Islet of Langerhans (tissue), 1 donor: ENCODE measurements at regions not wholly inside any gene's neighbourhood (a gene's known extent, or its start where the extent isn't known, plus 50 kb on each side); places are given as distances from the start of the nearest gene placed in this dataset.
"Not testable (repeated sequence)": the region's sequence is repeated elsewhere in the genome, so short reads cannot be mapped to it uniquely, and the experiment has no call there.

Experiments
- FAIRE-seq: peaks from one replicate; lab custom pipeline; 2011; peaks lifted over from hg19 to GRCh38; lab: Jason Lieb, UNC

DNA sequence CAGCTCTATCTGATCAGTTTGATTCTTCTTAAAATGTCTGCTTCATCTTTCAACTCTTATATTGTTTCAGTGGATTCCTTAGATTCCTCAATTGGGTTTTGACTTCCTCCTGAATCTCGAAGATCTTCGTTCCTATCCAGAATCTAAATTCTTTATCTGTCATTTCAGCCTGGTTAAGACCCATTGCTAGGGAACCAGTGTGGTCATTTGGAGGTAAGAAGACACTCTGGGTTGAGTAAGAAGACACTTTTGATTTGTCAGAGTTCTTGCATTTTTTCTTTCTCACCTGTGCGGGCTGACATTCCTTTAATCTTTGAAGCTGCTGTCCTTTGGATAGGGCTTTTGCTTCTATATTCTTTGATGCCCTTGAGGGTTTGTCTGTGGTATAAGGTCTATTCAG lies 291.9 kb downstream of the SLC7A11 start:
- FAIRE-seq, result no peak

DNA sequence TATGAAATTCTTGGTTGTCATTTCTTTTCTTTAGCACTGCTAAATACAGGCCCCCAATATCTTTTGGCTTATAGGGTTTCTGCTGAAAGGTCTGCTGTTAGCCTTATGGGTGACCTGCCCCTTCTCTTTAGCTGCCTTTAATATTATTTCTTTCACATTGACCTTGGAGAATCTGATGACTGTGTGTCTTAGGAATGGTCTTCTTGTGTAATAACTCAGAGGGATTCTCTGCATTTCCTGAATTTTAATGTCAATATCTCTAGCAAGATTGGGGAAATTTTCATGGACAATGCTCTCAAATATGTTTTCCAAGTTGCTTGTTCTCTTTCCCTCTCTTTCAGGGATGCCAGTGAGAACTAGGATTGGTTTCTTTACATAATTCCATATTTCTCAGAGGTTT lies 292.4 kb downstream of the SLC7A11 start:
- no peak for FAIRE-seq

DNA sequence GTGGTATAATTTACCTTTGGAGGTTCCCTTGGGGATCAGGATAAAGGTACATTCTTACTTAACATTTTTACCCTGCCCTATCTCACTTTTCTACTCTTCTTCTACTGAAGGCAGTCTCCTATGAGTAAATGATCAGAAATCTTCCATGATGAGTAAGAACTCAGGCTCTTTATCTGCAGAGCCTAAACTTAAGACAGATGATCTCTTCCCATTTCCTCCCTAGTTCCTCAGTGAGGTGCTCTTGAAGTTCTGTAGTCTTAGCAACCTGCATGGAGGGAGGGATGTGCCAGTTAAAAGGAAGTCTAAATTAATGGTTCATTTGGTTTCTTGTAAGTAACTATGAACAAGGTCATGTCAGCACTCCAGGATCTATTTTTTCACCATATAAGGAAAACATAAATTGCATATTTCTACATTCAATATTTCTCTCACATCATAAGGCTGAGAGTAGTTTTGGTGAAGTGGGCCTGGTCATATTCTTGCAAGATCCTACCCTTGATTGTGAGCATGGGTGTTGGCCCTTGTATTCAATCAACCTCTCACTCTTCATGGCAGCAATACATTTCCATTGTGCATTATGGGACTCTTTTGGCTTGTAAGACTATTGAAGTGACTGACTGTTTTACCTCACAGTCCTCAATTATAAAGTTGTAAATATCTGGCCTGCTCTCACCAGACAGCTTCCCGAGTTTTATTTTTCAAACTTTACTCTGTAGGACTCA lies 295.5 kb downstream of the SLC7A11 start:
- no peak for FAIRE-seq

DNA sequence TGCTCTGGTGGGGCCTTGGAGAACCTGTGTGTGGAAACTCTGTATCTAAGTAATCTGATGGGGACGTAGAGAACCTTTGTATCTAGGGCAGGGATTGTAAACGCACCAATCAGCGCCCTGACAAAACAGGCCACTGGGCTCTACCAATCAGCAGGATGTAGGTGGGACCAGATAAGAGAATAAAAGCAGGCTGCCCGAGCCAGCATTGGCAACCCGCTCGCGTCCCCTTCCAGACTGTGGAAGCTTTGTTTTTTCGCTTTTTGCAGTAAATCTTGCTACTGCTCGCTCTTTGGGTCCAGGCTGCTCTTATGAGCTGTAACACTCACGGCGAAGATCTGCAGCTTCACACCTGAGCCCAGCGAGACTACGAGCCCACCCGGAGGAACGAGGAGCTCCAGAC lies 299.3 kb downstream of the SLC7A11 start:
- not testable (repeated sequence) for FAIRE-seq

DNA sequence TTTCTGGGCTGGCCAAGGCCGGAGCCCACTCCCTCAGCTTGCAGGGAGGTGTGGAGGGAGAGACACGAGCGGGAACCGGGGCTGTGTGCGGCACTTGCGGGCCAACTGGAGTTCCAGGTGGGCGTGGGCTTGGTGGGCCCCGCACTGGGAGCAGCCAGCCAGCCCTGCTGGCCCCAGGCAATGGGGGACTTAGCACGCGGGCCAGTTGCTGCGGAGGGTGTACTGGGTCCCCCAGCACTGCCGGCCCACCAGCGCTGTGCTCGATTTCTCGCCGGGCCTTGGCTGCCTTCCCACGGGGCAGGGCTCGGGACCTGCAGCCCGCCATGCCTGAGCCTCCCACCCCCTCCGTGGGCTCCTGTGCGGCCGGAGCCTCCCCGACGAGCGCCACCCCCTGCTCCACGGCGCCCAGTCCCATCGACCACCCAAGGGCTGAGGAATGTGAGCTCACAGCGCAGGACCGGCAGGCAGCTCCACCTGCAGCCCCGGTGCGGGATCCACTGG lies 300.1 kb downstream of the SLC7A11 start:
- FAIRE-seq, result not testable (repeated sequence)

DNA sequence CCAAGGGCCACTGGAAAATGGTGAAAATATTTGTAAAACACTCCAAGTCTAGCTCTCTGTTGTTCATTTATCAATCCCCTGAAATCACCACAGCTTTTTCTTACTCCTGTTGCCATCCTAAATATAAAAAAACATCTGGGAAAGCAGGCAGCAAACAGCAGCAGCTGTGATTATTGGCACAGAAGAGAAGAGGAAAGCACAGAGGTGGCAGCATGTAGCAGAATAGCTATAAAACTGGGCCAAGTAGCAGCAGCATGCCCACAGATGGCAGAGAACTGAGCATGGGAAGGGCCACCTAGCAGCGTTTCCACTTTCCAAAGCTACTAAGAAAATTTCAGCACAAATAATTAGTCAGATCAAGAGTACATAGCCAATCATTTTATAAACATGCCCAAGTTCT lies 307.2 kb downstream of the SLC7A11 start:
- FAIRE-seq, result no peak

DNA sequence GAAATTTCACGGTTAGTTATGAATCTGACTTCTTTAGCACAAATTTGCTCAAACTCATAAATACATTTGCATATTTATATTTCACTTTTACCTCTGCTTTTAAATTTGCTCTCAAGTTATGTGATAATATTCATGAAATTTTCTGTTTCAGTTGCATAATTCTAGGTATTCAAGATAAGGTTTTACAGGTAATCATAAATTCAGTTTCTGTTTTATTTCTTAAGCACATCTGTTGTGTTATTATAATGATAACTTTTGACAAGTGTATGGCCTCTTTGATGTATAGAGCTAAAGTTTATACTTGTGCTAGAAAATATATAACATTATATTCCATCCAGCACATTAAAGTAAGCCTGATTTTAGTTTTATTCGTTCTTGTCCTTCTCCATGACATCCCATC lies 308.1 kb downstream of the SLC7A11 start:
- FAIRE-seq, result no peak

DNA sequence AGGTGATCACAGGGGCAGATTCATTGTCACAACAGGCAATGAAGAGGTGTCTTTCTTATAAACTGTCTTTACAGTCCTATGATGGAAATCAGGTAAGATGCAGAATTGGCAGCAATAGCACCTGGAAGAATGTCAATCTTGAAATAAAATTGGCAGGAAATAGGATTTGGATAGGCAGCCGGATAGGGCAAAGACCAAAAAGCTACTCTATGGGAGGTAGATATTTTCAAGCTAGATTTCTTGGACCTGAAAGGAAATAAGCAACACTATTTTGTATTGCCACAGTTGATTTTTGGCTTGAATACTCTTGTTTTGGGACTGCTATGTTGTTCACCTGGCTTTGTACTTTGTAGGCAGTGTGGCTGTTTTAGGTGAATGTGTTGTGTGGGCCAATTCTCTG lies 314.2 kb downstream of the SLC7A11 start:
- FAIRE-seq, result no peak

DNA sequence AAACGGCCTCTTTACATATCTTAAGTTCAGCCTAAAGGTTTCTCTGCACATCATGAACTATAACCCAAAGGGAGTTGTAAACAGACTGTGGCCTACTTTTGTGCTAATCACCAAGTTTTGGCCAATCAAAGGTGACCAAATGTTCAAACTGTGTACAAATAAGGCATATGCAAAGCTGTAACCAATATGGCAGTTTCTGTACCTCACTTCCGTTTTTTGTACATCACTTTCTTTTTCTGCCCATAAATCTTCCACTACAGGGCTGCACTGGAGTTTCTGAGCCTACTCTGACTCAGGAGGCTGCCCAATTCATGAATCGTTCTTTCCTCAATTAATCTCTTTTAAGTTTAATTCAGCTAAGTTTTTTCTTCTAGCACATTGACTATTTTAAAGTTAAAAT lies 318.7 kb downstream of the SLC7A11 start:
- no peak for FAIRE-seq

DNA sequence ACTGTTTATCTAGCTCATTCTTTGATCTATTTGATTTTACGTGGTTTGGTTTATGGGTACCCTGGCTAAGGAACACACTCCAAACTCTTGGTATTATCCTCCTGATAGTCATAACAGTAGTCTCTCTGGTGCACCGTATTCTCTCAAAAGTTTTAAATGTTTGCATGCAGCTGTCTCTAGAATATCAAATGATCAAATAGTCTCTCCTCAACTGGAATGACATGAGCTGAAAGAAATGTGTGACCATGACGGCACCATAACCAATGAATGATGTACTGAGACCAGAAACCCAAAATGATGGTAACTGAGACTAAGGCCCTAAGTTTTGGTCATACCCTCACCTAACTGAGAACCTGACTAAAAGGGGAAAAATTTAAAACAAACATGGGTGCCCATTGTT lies 319.4 kb downstream of the SLC7A11 start:
- no peak for FAIRE-seq

DNA sequence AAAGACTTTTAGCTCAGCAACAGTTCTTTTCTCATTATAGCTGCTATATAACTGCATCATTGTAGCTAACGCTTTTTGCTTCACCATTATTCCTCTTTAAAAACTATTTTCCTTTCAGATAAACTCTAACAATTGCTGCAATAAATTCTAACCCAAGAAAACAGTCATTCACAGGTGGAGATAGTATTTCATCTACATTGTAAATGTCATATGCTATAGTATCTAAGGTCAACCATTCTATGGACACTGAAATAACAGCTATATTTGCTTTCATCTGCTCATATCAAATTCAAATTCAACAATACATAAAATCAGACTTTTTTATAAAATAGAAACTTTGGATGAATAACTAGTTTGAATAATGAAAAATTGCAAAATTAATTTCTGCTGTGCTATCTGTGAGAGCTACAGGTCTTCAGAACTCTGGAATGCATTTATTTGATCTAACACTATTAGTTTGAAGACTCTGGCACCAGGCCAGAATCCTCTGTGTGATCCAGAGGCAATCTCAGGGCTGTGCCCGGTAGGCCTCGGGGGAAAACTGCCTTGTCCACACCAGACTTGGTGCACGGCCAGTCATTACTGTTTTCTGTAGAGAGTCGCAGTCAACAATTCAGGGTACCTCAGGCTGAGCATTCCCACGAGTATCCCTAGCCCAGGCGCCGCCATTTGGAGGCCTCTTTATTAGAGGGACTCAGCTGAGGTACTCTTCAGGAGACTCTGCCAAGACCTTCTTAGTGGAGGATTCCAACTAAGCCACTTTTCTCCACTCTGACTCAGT lies 332.4 kb downstream of the SLC7A11 start:
- no peak for FAIRE-seq

DNA sequence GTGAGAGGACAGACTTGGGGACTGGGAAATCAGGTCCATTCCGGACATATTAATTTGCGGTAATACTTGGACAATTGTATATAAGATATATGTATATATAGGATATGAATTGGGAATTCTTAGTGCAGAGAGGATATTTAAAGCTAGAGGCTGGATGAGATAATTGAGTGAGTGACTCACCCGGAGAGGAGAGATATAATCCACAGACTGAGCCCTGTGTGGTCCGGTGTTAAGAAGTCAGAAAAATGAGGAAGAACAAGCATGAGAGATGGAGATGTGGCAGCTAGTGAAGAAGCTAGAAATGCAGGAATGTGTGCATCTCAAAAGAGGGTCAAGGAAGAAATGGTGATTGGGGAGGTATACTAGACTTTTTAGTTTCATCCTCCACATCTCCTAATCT lies 336.2 kb downstream of the SLC7A11 start:
- FAIRE-seq, result no peak

DNA sequence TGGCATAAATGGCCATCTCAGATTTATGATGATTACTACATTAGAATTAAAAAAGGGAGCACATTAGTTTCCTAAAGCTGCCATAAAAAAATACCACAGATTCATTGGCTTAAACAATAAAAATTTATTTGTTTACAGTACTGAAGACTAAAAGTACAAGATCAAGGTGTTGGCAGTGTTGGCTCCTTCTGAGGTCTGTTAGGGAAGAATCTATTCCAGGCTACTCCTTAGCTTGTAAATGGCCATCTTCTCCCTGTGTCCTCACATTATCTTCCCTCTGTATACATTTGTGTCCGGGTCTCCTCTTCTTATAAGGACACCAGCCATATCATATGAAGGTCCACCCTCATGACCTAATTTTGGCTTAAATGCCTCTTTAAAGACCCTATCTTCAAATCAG lies 341.0 kb downstream of the SLC7A11 start:
- no peak for FAIRE-seq

DNA sequence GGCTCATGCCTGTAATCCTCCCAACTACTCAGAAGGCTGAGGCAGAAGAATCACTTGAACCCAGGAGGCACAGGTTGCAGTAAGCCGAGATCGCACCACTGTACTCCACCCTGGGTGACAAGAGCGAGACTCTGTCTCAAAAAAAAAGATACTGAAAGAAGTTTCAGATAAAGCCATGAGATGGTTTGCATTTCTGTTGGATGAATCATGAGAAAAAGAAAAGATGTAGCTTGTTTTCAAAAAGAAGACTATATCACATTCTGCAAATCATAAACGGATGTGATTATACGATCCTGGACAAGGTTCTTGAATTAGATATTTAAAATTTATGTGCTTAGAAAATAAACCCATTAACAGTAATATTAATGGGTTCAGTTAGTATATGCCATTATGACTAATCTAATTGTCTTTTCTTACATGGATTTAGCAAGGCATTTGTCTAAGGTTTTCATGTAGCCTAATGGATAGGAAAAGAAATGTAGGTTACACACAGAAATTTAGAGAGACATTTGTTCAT lies 345.9 kb downstream of the SLC7A11 start:
- FAIRE-seq, result no peak

DNA sequence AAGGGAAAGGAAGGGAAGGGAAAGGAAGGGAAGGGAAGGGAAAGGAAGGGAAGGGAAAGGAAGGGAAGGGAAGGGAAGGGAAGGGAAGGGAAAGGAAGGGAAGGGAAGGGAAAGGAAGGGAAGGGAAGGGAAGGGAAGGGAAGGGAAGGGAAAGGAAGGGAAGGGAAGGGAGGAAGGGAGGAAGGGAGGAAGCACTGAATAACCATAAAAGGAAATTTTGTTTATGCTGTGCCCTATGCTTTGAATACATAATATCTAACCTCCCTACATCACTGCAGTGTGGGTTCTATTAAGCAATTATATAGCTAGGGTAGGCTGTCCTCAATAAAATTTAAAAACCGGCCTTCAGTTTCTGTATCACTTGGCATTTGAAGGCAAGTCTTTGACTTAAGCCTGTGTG lies 346.6 kb downstream of the SLC7A11 start:
- FAIRE-seq, result not testable (repeated sequence)

DNA sequence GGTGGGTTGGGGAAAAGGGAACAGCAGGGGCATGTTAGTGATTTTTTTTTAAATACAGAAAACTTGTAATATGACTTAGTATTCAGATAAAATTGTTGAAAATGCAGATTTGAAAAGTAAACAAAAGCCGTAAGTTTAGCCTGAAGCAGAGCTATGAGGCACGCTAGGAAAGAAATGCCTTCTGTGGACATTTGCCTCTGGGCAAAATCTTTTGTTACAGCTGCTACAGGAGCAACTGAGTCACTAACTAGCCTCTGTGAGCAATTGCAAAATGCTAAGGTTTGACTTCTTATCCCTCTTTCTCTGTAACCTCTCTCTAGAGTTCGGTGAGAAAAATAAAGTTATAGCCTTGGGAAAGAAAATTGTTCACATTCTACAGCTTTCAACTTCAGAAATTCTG lies 350.0 kb downstream of the SLC7A11 start:
- no peak for FAIRE-seq

DNA sequence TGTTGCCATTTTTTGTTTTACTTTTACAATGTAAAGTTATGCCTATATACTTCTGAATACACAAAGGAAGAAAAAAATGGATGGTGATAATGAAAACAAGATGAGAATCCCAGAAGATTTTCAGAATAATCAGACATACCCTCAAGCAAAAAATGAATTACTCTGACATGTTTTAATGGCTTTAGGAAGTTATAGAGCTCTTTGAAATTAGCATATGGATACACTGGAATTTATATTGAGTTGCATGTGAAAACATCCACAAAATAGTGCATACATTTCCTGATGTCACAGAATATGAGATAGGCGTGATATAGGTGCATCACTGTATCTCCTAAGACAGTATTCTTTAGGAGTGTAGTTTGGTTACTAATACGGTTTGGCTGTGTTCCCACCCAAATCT lies 351.3 kb downstream of the SLC7A11 start:
- FAIRE-seq, result no peak

DNA sequence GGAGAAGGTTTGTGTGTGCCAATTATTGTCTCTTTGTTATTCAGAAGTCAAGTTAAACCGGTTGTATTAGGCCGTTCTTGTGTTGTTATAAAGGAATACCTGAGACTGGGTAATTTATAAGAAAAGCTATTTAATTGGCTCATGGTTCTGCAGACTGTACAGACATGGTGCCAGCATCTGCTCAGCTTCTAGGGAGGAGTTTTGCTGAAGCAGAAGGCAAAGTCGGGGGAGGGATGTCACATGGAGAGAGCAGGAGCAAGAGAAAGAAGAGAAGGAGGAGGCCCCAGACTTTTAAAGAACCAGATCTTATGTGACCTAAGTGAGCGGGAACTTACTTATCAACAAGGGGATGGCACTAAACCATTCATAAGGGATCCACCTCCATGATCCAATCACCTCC lies 349.3 kb upstream of the PCDH18 start:
- FAIRE-seq, result no peak

DNA sequence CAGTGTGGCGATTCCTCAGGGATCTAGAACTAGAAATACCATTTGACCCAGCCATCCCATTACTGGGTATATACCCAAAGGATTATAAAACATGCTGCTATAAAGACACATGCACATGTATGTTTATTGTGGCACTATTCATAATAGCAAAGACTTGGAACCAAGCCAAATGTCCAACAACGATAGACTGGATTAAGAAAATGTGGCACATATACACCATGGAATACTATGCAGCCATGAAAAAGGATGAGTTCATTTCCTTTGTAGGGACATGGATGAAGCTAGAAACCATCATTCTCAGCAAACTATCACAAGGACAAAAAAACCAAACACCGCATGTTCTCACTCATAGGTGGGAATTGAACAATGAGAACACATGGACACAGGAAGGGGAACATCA lies 335.8 kb upstream of the PCDH18 start:
- not testable (repeated sequence) for FAIRE-seq

DNA sequence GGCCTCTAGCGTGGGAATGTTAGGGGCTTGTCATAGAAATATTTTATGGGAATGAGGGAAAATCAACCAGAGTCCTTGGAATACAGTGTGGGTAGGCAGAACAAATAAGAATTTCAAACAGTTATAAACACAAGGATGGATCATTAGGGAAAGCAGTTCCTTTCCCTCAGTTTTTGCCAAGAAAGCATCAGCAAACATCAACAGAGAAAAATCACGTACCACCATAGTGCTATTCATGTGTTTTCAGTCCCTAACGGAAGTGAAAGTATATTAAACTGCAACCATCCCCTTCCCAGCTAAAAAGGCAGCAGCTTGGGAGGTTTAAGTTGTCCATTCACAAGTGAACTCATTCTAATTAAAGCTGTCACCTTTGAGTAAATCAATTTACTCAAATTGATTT lies 334.4 kb upstream of the PCDH18 start:
- FAIRE-seq, result no peak

DNA sequence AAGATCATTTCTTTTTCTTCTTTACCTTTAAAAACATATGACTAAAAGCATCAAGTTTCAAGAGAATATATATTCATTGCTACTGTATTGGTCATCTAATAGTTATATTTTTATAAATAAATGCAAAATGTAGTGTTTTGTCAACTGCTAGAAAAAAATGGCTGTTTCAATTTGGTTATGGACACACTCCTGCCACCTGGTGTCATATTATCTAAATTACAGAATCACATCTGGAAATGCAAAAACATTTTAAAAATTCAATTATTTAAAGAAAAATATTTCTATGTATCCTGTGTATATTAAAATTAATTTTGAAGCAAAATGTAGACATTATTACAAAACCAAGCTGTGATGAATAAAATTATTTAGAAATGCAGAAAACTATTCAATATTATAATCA lies 329.4 kb upstream of the PCDH18 start:
- peak; percentile 99 for FAIRE-seq

DNA sequence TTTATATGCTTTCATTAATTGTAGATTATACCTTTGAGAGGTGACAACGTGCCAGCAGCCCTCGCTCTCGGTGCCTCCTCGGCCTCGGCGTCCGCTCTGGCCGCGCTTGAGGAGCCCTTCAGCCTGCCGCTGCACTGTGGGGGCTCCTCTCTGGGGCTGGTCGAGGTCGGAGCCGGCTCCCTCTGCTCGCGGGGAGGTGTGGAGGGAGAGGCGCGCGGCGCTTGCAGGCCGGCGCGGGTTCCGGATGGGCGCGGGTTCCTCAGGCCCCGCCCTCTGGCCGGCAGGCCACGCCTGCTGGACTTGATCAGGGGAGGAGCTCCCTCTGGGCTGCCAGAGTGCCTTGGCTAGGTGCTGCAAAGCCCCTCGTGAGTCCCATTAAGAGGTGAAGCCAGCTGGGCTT lies 321.1 kb upstream of the PCDH18 start:
- no peak for FAIRE-seq

DNA sequence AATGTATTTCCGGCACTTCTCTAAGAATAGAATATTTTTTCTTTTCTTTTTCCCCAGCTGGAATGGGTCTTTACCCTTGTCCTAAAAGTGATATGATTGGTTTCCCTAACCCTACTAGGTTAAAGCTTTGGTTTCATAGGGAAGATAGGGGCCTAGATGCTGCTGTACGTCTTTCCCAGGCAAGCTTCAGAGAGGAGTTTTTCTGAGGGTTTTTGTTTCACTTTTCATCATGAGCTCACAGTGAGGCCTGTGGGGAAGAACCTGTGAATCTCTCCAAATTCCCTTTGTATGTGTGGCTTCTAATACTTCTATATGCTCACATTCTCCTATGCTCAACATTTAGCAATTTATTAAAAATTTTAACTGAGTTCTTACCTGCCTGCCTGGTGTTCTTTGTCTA lies 320.0 kb upstream of the PCDH18 start:
- no peak for FAIRE-seq

DNA sequence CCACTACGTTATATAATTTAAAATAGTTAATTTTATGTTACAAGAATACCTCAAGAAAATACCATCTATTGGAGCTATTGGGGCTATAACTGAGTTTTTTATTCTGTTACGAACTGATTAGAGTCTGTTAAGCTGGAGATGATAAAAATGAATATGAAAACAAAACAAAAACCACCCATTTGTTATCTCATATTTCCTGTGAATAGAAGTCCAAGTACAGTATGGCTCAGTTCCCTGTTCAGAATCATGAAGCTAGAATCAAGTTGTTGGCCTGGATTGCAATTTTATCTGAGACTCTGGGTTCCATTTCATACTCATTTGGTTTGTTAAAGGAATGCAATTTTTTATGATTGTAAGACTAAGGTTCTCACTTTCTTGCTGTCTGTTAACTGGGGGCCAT lies 319.1 kb upstream of the PCDH18 start:
- no peak for FAIRE-seq
